ENCODE measurements at regions not wholly inside any gene's neighbourhood (a gene's known extent, or its start where the extent isn't known, plus 50 kb on each side); places are given as distances from the start of the nearest gene placed in this dataset.

DNA sequence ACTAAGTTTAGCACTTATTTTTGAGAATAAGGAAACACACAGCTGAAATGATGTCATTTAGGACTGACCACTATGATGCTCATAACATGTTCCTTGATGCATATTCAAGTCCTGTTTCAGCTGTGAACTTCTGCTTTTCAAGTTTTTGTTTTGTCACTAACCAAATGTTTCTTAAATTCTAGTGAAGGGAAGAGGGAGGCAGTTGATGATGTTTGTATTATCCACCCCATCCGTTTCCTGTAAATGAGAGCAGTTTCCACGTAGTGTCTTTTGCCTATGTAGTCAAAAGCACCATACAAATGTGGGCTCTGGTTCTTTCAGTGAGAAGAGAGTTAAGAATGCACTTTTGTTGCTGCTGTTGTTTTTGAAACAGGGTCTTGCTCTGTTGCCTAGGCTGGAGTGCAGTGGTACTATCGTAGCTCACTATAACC is 491.8 kb downstream of the PCNX1 start:
- no peak for TF ChIP-seq CTCF (IDR thresholded peaks at IDR 0.05; ENCODE audit: low read length)
- no peak for TF ChIP-seq EZH2 (IDR thresholded peaks at IDR 0.05; ENCODE audit: borderline replicate concordance, low read length)

Data from OCI-LY1 (cell line).